Activated T-cell treated with anti-CD3 and anti-CD28 coated beads, Interleukin-2, amount 50 U/mL, for 24 hours (primary cell): ENCODE measurements at regions not wholly inside any gene's neighbourhood (a gene's known extent, or its start where the extent isn't known, plus 50 kb on each side); places are given as distances from the start of the nearest gene placed in this dataset.

Source experiments
- DNase-seq: peaks from one replicate; pipeline ENCODE4 v3.0.0-alpha.2; 2020
- H3K27ac Mint-ChIP-seq: 2 replicates; pipeline ENCODE4 v1.8.0; 2020; ENCODE audit warnings: mild to moderate bottlenecking, mixed read lengths
- H3K27me3 Mint-ChIP-seq: 2 replicates; pipeline ENCODE4 v1.8.0; 2020; ENCODE audit warnings: mixed read lengths
- H3K36me3 Mint-ChIP-seq: 2 replicates; pipeline ENCODE4 v1.8.0; 2020; ENCODE audit warnings: low read depth, mixed read lengths
- H3K4me1 Mint-ChIP-seq: 2 replicates; pipeline ENCODE4 v1.8.0; 2020; ENCODE audit warnings: low read depth, mixed read lengths
- H3K4me3 Mint-ChIP-seq: 2 replicates; pipeline ENCODE4 v1.8.0; 2020; ENCODE audit warnings: mild to moderate bottlenecking, moderate library complexity, mixed read lengths
- H3K9me3 Mint-ChIP-seq: 2 replicates; pipeline ENCODE4 v1.8.0; 2020; ENCODE audit warnings: mixed read lengths

GRCh38 chr4:33283818-33284217, 2563.6 kb downstream of the PCDH7 start:
- H3K27me3 Mint-ChIP-seq, result no peaks in the 10 kb centered on the region
- H3K4me1 Mint-ChIP-seq, result no peaks in the 10 kb centered on the region
- DNase-seq, result no peak
- H3K36me3 Mint-ChIP-seq, result no peaks in the 10 kb centered on the region
- H3K9me3 Mint-ChIP-seq, result peaks cover 8% of the 10 kb centered on the region
- H3K27ac Mint-ChIP-seq, result no peak overlapping the region
- no peak overlapping the region for H3K4me3 Mint-ChIP-seq

- Mint-ChIP-seq H3K27me3 (no peaks in the 10 kb centered on the region), H3K4me1 (no peaks in the 10 kb centered on the region), H3K9me3 (peaks cover 17% of the 10 kb centered on the region), H3K36me3 (no peaks in the 10 kb centered on the region), H3K4me3 (no peak overlapping the region), H3K27ac (no peak overlapping the region)
- DNase-seq, result no peak
Observed at GRCh38 chr4:33296876-33297455, 2576.8 kb downstream of the PCDH7 start.

GRCh38 chr4:33302321-33302720, 2582.2 kb downstream of the PCDH7 start:
- no peaks in the 10 kb centered on the region for H3K36me3 Mint-ChIP-seq
- no peak for DNase-seq
- H3K27ac Mint-ChIP-seq, result no peak overlapping the region
- no peaks in the 10 kb centered on the region for H3K27me3 Mint-ChIP-seq
- H3K9me3 Mint-ChIP-seq, result peaks cover 17% of the 10 kb centered on the region
- H3K4me3 Mint-ChIP-seq, result no peak overlapping the region
- H3K4me1 Mint-ChIP-seq, result no peaks in the 10 kb centered on the region

GRCh38 chr4:33306131-33306530, 2586.0 kb downstream of the PCDH7 start:
- Mint-ChIP-seq H3K4me1 (no peaks in the 10 kb centered on the region), H3K27ac (no peak overlapping the region), H3K36me3 (no peaks in the 10 kb centered on the region), H3K9me3 (peaks cover 9% of the 10 kb centered on the region), H3K4me3 (no peak overlapping the region), H3K27me3 (no peaks in the 10 kb centered on the region)
- DNase-seq, result no peak

GRCh38 chr4:33316033-33316432, 2595.9 kb downstream of the PCDH7 start:
- no peaks in the 10 kb centered on the region for H3K27me3 Mint-ChIP-seq
- H3K36me3 Mint-ChIP-seq, result no peaks in the 10 kb centered on the region
- H3K9me3 Mint-ChIP-seq, result peaks cover 15% of the 10 kb centered on the region
- no peaks in the 10 kb centered on the region for H3K4me1 Mint-ChIP-seq
- H3K27ac Mint-ChIP-seq, result no peak overlapping the region
- DNase-seq, result no peak
- no peak overlapping the region for H3K4me3 Mint-ChIP-seq

GRCh38 chr4:33316578-33316977, 2596.4 kb downstream of the PCDH7 start:
- Mint-ChIP-seq H3K27me3 (no peaks in the 10 kb centered on the region), H3K4me3 (no peak overlapping the region), H3K27ac (no peak overlapping the region), H3K4me1 (no peaks in the 10 kb centered on the region), H3K9me3 (peaks cover 15% of the 10 kb centered on the region), H3K36me3 (no peaks in the 10 kb centered on the region)
- no peak for DNase-seq

GRCh38 chr4:33323393-33323792, 2603.2 kb downstream of the PCDH7 start:
- no peak overlapping the region for H3K27ac Mint-ChIP-seq

GRCh38 chr4:33334416-33334815, 2614.2 kb downstream of the PCDH7 start:
- Mint-ChIP-seq H3K27me3 (no peaks in the 10 kb centered on the region), H3K36me3 (no peaks in the 10 kb centered on the region), H3K9me3 (peaks cover 30% of the 10 kb centered on the region), H3K4me1 (no peaks in the 10 kb centered on the region), H3K27ac (no peak overlapping the region), H3K4me3 (no peak overlapping the region)
- no peak for DNase-seq

More at GRCh38 chr4:33323393-33323792, 2603.2 kb downstream of the PCDH7 start:
- no peaks in the 10 kb centered on the region for H3K36me3 Mint-ChIP-seq
- no peaks in the 10 kb centered on the region for H3K4me1 Mint-ChIP-seq
- peaks cover 9% of the 10 kb centered on the region for H3K9me3 Mint-ChIP-seq
- H3K4me3 Mint-ChIP-seq, result no peak overlapping the region
- no peak for DNase-seq
- H3K27me3 Mint-ChIP-seq, result no peaks in the 10 kb centered on the region

GRCh38 chr4:33339762-33340161, 2619.6 kb downstream of the PCDH7 start:
- Mint-ChIP-seq H3K36me3 (no peaks in the 10 kb centered on the region), H3K27ac (no peak overlapping the region), H3K27me3 (no peaks in the 10 kb centered on the region), H3K4me1 (no peaks in the 10 kb centered on the region), H3K9me3 (peaks cover 19% of the 10 kb centered on the region), H3K4me3 (no peak overlapping the region)
- no peak for DNase-seq

- Mint-ChIP-seq H3K27me3 (no peaks in the 10 kb centered on the region), H3K27ac (no peak overlapping the region), H3K4me3 (no peak overlapping the region), H3K36me3 (no peaks in the 10 kb centered on the region), H3K4me1 (no peaks in the 10 kb centered on the region), H3K9me3 (peaks cover 19% of the 10 kb centered on the region)
- no peak for DNase-seq
Observed at GRCh38 chr4:33340168-33340567, 2620.0 kb downstream of the PCDH7 start.

- Mint-ChIP-seq H3K9me3 (peaks cover 7% of the 10 kb centered on the region), H3K36me3 (no peaks in the 10 kb centered on the region), H3K4me3 (no peak overlapping the region), H3K27me3 (no peaks in the 10 kb centered on the region), H3K4me1 (no peaks in the 10 kb centered on the region), H3K27ac (no peak overlapping the region)
- no peak for DNase-seq
Observed at GRCh38 chr4:33349376-33349775, 2629.2 kb downstream of the PCDH7 start.

- peaks cover 9% of the 10 kb centered on the region for H3K9me3 Mint-ChIP-seq
- no peaks in the 10 kb centered on the region for H3K27me3 Mint-ChIP-seq
- H3K4me3 Mint-ChIP-seq, result no peak overlapping the region
- H3K4me1 Mint-ChIP-seq, result no peaks in the 10 kb centered on the region
- DNase-seq, result no peak
- H3K27ac Mint-ChIP-seq, result no peak overlapping the region
- H3K36me3 Mint-ChIP-seq, result no peaks in the 10 kb centered on the region
Observed at GRCh38 chr4:33357121-33357520, 2637.0 kb downstream of the PCDH7 start.

- no peak for DNase-seq
- Mint-ChIP-seq H3K4me1 (no peaks in the 10 kb centered on the region), H3K27ac (no peak overlapping the region), H3K9me3 (peaks cover 23% of the 10 kb centered on the region), H3K36me3 (no peaks in the 10 kb centered on the region), H3K4me3 (no peak overlapping the region), H3K27me3 (no peaks in the 10 kb centered on the region)
Observed at GRCh38 chr4:33369446-33369845, 2649.3 kb downstream of the PCDH7 start.

- Mint-ChIP-seq H3K4me3 (no peak overlapping the region), H3K4me1 (no peaks in the 10 kb centered on the region), H3K27me3 (no peaks in the 10 kb centered on the region), H3K9me3 (peaks cover 32% of the 10 kb centered on the region), H3K36me3 (no peaks in the 10 kb centered on the region), H3K27ac (no peak overlapping the region)
- no peak for DNase-seq
Observed at GRCh38 chr4:33381816-33382215, 2661.6 kb downstream of the PCDH7 start.

- Mint-ChIP-seq H3K36me3 (no peaks in the 10 kb centered on the region), H3K27ac (no peak overlapping the region), H3K4me1 (no peaks in the 10 kb centered on the region)
Observed at GRCh38 chr4:33386764-33387163, 2666.6 kb downstream of the PCDH7 start.

GRCh38 chr4:33390976-33391375, 2670.8 kb downstream of the PCDH7 start:
- DNase-seq, result no peak
- H3K4me1 Mint-ChIP-seq, result no peaks in the 10 kb centered on the region
- no peaks in the 10 kb centered on the region for H3K36me3 Mint-ChIP-seq
- no peaks in the 10 kb centered on the region for H3K27me3 Mint-ChIP-seq
- no peak overlapping the region for H3K4me3 Mint-ChIP-seq
- H3K27ac Mint-ChIP-seq, result no peak overlapping the region
- peaks cover 8% of the 10 kb centered on the region for H3K9me3 Mint-ChIP-seq

More at GRCh38 chr4:33386764-33387163, 2666.6 kb downstream of the PCDH7 start:
- Mint-ChIP-seq H3K27me3 (no peaks in the 10 kb centered on the region), H3K9me3 (peaks cover 23% of the 10 kb centered on the region), H3K4me3 (no peak overlapping the region)
- no peak for DNase-seq
